Inflammatory macrophage (primary cell): ENCODE measurements at regions not wholly inside any gene's neighbourhood (a gene's known extent, or its start where the extent isn't known, plus 50 kb on each side); places are given as distances from the start of the nearest gene placed in this dataset.
"Not testable (repeated sequence)": the region's sequence is repeated elsewhere in the genome, so short reads cannot be mapped to it uniquely, and the experiment has no call there.

ENCODE experiments used
- DNase-seq, 2 donors: peaks; one replicate each; pipeline ENCODE4 v3.0.0-alpha.2; 2020 to 2022

DNA sequence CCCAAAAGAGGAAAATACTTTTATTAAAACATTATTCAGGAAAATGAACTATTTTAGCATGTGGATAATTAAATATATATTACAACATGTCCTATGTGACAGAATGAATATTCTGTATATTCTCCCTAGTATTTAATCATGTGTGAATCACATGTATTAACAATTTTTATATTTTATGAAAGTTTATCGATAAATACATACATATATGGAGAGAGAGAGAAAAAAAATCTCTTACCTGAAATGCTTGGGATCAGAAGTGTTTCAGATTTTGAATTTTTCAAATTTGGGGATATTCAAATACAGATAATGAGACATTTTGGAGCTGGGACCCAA is 228.6 kb upstream of the RBBP8 start:
- no peak for DNase-seq

DNA sequence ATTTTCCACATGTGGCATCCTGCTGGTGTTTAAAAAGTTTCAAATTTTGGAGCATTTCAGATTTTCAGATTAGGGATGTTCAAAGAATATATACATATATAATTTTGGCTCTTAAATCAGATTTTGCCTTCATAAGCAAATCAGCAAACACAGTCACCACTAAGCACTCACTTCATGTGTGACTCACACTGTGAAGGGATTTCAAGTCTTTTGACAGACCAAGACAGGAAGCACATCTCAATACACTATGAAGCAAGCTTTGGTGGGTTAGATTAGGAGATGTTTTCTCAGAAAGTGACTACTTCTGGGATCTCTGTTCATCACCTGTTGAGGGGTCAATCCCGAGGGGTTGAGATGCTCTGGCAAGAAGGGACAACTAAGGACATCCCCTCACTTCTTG is 227.8 kb upstream of the RBBP8 start:
- DNase-seq: peak in 1 of 2 donors; percentile 18

DNA sequence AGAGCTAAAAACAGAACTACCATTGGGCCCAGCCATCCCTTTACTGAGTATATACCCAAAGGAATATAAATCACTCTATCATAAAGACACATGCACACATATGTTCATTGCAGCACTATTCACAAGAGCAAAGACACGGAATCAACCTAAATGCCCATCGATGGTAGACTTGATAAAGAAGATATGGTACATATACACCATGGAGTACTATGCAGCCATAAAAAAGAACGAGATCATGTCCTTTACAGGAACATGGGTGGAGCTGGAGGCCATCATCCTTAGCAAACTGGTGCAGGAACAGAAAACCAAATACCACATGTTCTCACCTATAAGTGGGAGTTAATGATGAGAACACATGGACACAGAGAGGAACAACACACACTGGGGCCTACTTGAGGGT is 227.1 kb upstream of the RBBP8 start:
- not testable (repeated sequence) for DNase-seq

DNA sequence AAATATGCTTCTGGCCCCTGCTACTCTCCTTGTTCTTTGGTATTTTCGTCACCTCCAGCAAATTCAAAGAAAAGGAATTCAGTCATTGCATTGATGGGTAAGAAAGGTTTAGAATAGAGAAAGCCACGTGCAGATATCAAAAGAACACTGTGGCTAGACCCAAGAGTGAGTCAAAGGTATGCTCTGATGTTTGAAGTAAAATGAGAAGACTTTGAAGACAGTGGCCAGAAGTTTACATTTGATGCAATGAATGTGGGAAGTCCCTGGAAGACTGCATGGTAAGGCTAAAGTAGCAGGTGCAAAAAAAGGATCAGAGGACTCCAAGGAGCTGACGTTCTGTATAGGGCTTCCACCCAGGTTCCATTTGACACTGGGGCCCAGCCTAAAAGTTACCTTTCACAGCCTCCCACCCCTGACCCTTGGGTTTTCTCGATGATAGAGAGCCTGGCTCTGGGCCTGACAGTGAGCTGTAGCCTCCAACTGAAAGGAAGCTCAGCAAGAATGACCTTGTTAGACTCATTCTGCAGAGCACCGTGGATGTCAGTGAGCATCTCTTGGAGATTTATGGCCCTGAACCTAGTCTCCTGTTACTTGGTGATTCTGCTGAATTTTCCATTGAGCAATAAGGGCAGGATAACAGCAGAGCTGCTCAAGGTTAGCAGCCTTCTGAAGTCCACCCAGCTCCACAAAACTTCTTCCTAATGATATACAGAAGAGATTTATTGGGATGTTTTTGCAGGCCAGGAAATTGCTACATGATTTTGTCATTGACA is 223.7 kb upstream of the RBBP8 start:
- no peak for DNase-seq

DNA sequence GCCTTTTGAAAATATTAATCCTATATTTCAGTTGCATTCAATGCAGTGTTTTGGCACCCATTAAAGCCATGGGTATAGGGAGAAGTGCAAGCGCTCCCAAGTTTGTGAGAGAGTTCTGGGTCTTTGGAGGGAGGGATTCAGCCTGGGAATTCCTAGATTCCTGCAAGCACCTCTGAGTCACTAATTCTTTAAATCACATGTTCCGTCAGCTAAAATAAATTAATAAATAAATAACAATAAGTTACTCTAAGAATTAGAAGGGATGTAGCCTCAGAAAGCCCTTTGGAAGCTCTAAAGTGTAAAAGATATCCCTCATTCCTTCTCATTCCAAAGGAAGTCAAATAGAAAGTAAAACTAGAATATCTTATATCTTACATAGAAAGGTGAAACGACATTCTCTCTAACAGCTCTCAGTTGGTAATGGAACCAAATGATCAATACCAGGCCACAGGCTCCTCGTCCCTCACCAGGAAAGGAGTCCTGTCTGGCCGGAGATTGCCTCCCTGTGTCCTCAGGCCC is 222.4 kb upstream of the RBBP8 start:
- no peak for DNase-seq

DNA sequence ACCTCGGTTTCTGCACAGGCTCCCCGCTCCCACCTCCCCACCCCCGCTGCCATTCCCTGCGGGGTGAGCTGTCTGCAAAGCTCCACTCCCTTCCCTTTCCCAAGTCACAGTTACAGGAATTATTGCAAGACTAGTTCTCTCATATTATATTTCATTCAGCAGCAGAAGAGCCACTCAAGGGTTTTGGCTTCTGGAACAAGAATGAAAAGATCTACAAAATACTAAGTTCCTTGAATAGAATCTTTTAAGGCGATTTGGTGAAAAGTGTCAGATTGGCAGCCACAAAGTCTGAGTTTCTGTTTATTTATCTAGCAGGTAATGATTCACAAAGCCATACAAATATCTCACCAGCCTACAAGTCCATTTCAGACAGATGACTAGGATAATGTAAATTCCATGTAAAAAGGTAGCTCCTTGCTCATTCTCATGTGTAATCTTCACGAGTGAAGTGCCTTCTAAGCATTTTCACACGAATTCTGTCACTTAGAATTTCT is 221.9 kb upstream of the RBBP8 start:
- DNase-seq: no peak

DNA sequence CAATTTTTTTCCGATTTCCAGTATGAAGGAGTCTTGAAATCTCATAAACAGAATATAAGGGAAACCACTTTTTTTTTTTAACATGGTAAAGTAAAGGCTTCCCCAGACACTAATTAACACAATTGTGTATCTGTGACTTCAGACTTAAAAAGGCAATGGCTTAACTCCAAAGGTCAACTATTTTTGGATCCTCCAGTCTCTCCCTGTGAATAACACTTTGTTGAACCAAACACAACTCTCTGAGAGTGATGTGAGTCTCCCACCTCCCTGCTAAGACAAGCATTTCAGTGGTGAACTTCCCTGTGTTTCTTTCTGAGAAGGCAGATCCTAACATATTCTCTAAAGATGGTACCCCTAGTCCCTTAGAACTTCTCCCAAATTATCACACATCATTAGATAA is 219.6 kb upstream of the RBBP8 start:
- no peak for DNase-seq

DNA sequence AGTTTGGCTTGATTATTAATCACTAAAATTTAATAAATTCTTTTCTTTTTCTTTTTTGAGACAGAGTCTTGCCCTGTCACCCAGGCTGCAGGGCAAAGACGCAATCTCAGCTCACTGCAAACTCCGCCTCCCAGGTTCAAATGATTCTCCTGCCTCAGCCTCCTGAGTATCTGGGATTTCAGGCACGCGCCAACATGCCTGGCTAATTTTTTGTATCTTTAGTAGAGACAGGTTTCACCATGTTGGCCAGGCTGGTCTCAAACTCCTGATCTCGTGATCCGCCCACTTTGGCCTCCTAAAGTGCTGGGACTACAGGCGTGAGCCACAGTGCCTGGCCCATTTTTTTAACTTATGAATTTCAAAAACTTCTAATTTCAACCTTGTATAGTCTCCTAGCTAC is 215.6 kb upstream of the RBBP8 start:
- not testable (repeated sequence) for DNase-seq

DNA sequence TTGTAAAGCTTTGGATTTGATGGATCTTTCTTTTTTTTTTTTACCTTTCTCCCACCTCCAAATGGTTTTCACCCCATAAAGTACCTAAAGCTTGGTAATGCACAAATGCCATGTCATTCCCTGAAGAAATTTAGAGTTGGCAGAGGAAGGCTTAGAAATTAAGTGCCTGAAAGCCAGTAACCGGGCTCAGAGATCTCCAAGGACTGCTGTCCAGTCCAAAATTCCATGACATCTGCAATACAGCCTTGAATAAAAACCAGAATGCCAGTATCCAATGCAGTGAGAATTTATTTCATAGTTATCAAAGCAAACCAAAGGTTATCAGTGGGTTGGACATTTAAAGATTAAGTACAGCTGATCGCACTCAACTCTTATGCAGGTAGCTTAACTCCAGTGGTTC is 209.9 kb upstream of the RBBP8 start:
- no peak for DNase-seq

DNA sequence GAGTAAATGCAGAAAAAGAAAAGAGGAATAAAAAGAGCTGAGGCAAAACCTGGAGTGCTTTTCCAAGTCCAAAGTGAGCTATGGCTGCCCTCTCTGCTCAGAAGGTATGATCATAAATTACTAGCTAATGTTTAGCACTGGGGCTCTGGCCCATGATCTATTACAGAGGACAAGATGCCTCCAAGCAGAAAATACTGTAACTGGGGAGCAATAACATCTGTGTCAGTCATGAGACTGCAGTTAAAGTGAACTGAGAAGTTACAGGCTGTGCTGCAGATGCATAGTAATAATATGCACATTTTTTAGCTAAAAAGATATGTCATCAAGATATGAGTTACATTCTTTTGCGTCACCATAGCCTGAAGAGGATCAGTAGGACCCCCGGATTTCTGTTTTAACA is 209.4 kb upstream of the RBBP8 start:
- no peak for DNase-seq

DNA sequence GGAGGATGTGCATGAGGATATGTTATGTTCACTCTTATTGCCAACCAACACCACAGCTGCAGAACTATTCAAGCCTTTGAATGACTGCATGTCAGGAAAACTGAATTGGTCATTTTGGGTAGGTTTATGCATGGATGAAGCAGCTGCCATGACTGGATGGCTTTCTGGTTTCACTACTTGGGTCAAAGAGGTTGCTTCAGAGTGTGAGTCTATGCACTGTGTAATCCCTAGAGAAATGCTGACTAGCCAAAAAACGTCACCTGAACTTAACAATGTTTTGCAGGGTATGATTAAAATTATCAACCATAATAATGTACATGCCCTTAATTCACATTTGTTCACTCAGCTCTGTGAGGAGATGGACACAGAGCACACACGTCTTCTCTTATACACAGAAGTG is 206.7 kb upstream of the RBBP8 start:
- DNase-seq: no peak

DNA sequence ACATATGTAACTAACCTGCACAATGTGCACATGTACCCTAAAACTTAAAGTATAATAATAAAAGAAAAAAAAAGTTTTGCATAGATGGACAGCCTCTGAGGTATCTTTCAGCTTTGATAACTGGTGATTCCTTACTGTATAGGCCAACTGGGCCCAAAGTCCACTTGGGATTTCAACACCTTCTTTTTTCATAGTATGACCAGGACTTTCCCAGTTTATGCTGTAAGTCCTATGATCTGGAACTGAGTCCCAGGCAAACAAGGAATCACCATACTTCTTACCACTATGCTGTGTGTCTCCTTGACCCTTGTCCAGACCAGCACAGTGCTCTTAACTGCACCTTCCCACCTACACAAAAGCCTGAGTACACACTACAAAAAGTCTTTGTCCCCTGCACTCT is 205.1 kb upstream of the RBBP8 start:
- DNase-seq: no peak

DNA sequence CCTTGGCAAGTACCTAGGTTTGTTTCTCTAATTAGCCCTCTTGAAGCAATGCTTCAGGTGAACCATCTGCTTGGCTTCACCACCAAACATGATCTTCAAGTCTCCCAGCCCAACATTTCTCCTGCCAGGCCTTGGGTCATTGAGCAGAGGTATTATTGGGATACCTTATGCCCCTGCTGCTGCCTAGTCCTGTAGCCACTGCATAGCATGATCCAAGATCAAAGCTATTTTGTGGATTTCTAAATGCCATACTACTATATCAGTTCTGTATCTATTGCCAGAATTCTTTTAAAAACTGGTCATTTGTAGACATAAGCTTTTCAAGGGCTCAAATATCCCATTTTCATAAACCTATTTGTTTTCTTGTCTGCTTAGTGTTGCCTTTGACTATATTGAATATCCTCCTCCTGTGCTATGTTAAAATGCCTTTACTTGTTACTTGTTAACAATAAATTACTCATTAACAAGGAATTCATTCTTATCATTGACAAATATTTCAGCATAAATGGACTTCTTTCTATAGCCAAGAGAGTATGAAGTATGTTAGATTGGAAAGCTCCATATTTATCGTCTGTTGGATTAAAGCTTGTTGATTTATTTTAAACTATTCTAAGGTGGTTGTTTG is 204.5 kb upstream of the RBBP8 start:
- DNase-seq: no peak

DNA sequence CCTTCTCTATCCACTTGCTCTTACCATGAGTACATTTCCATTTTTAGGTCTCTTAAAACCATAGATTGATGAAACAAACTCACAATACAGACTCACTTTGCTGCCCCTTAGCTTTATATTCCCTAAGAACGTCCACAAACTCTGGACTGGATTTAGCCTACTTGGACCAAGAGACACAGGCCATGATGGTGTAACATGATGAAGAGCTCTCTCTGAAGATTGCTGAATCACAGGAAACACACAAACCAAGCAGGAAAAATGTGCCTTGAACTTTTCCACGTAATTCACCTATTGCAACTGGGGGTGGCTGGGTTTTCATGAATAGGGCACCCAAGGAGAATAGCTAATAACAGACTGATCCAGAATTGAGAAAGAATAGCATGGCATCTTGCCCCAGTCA is 201.7 kb upstream of the RBBP8 start:
- no peak for DNase-seq

DNA sequence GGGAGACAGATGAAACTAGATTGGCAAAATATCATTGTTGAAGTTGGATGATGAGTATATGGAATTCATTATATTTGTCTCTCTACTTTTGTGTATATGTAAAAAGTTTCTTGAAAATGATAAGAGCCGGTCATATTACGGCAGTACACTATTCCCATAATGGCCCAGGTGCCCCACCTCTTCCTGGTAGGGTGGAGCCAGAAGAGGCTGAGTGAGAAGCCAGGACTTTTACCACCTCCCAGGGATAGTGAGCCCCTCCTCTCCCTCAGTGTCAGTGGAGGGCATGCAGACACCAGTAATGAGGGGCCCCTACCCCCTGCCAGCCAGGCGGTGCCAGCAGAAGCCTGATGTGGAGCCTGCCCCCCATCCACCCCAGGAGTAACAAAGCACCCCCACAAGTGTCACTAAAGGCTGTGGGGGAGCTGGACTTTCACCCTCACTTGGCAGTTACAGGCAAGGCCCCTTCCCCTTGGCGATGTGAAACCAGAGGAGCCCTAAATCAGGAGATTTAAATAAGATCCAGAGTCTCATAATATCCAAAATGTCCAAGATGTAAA is 198.9 kb upstream of the RBBP8 start:
- no peak for DNase-seq

DNA sequence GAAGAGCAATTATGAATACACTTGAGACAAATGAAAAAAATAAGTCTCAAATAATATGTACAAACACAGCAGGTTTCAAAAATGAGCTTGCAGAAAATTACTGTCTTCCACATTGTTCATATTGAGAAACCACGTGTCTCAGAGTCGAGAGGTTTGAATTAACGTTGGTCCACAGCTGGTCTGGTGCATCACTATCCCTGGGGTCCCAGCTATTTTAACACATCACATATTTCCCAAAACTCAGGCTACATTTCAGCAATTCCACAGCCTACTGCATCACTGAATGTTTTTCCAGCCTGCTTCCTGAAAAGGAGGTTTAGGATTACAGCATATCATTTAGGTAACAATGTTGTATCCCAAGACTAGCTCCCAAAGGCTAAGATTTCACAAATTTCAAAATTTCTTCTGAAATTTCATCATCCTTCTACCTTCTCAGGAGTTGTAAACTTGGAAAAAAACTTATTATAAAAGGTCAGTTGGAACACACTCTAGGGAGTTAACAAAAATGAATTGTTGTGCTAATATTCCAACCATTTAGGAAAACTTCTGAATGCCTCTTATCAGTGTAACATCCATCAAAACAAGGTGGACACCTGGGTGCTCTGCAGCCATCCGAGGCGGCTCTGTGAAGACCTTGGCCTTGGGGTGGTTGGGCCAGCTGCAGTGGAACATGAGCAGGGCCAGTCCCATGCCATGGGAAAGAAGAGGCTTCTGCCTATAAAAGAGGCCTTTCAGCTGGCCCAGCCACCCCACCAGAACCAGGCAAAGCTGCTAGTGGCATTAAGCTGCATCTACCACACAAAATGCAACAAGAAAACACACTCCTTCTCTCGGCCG is 198.1 kb upstream of the RBBP8 start:
- DNase-seq: no peak

DNA sequence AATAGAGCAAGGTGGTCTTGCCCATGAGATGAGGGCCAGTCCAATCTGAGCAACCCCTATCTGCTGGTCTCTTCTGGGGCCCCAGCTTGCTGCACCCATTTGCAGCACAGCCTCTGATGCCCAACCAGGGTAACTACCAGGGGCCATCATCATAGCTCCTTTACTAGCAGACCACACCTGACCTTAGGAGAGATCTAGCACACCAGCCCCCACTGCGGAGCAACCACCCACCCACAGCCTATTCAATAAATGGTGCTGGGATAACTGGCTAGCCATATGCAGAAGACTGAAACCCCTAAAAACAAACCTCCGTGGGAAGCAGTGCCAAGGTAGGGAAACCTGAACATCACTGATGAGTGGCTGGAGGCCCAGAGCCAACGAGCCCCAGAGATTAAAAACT is 196.1 kb upstream of the RBBP8 start:
- DNase-seq: no peak

DNA sequence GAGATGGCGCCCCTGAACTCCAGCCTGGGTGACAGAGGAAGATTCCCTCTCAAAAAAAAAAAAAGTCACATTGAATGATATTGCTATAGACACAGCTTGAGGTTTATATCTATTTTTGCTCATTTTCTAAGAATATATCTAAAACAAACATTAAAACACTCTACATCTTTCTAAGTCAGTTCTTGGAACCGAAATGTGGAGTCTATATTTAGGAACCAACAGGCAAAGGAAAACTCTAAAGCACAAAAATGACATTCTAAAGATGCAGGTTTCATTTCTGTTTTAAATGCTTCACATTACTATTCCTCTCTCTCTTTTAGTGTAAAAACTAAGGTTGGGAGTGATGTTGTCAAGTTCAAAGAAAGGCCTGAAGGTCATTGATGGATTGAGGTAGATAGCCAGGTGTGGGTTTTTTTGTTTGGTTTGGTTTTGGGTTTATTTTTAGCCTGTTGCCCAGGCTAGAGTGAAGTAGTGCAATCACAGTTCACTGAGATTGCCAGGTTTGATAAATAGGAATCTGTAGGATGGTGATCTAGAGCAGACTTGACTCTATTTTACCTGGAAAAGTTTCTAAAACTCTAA is 194.0 kb upstream of the RBBP8 start:
- DNase-seq: no peak

DNA sequence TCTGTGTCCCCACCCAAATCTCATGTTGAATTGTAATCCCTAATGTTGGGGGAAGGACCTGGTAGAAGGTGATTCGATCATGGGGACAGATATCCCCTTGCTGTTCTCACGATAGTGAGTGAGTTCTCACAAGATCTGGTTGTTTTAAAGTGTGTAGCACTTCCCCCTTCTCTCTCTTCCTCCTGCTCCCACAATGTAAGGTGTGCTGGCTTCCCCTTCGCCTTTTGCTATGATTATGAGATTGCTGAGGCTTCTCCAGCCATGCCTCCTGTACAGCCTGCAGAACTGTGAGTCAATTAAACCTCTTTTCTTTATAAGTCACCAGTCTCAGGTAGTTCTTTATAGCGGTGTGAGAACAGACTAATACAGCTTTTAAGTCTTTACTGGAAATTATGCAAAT is 193.3 kb upstream of the RBBP8 start:
- no peak for DNase-seq

DNA sequence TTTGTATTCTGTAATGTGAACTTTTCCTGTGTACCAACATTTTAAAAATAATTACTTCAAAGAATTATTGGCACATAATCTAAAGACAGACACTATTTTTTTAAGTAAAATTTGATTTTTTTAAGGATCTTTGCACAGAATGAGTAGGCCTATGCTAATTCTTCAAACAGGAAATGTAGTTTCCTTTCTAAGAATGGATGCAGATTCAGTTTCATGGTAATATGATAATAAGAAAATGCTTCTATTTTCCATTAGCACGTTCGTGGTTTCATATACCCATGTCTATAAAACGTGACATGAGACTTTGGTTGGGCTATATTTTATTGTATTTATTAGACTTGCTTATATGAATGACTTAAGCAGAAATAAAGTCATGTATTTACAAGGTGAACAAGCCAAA is 191.8 kb upstream of the RBBP8 start:
- no peak for DNase-seq

DNA sequence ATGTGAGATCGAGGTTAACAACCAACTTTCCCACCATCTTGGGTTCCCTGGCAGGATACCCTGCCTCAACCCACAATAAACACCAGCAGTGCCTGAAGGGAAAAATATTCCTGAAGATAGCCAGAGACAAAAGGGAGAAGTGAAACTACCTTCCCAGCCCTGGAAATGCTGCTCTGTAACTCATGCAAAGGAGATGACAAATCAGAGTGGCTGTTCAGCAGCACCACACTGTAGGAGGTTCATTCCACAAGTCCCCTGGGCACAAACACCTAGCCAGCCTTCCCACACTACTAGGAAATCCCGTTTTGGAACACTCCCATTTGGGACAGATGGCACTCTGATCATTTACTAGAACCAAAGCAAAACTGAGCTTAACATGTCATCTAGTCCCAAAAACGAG is 190.7 kb upstream of the RBBP8 start:
- no peak for DNase-seq

DNA sequence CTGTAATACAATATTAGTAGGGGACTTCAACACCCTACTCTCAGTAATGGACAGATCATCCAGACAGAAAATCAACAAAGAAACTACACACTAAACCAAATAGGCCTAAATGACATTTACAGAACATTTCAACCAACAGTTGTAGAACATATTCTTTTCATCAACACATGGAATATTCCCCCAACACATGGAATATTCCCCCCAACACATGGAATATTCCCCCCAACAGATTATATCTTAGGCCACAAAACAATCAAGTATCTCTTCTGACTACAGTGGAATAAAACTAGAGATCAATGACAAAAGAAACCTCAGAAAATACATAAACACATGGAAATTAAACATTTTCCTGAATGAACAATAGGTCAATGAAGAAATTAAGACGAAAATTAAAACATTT is 187.2 kb upstream of the RBBP8 start:
- DNase-seq: no peak

DNA sequence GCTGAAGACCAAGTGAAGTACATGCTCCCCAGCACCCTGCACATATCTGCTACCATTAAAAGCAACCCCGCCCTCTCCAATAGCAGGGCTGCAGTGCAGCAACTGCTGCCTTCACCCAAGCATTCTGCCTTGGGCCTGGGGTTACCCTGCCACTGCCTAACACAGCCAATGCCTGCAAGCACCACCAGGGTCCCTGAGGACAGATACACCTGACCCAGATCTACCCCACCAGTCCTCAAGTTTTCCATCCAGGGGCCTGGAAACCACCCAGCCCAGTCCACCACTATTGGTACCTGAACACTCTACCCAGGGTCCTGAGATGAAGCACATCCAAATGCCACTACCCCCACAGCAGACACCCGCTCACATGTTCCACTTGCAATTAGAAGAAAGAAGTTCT is 181.1 kb upstream of the RBBP8 start:
- DNase-seq: no peak
